IMR-90 (cell line): ENCODE measurements at regions not wholly inside any gene's neighbourhood (a gene's known extent, or its start where the extent isn't known, plus 50 kb on each side); places are given as distances from the start of the nearest gene placed in this dataset.

Experiments
- ATAC-seq: fragments of 200-7000 bp; cut with Tn5 transposase; 2 replicates; pipeline ENCODE4 v1.9.1; 2020; ENCODE audit warnings: low read depth, mild to moderate bottlenecking, moderate library complexity
- BruUV-seq: library from RNA; stranded (reverse); fragments of 400-500 nt; replicated peaks from 2 replicates; lab custom pipeline; 2021; lab: Mats Ljungman, UMichigan
- CTCF ChIA-PET: fragments of 300-600 bp; formaldehyde crosslinking; extraction: SDS; loops from one replicate; lab custom pipeline; 2021; ENCODE audit warnings: antibody characterized with exemption; lab: Yijun Ruan, JAX
- POLR2A ChIA-PET: fragments of 300-600 bp; sonication (Branson Sonifier 250); formaldehyde crosslinking; loops from one replicate; lab custom pipeline; 2022; ENCODE audit warnings: antibody characterized with exemption; ENCODE audit not compliant: unreplicated experiment; lab: Charles Lee
- DNase-seq: peaks from one replicate; pipeline ENCODE4 v3.0.0; 2013
- H2AFZ ChIP-seq: replicated peaks from 2 replicates; pipeline ENCODE3; 2013; ENCODE audit warnings: low read length, mild to moderate bottlenecking; ENCODE audit not compliant: poor library complexity
- H2AK5ac ChIP-seq: 2 replicates; pipeline ENCODE4 v1.6.1; 2013; ENCODE audit warnings: low read depth, low read length, inconsistent platforms
- H2AK9ac ChIP-seq: replicated peaks from 2 replicates; pipeline ENCODE3; 2013; ENCODE audit warnings: mild to moderate bottlenecking, low read depth, low read length, moderate library complexity; ENCODE audit not compliant: poor library complexity
- H2BK120ac ChIP-seq: 2 replicates; pipeline ENCODE4 v1.6.1; 2013; ENCODE audit warnings: low read depth, low read length, inconsistent platforms
- H2BK15ac ChIP-seq: 3 replicates; pipeline ENCODE4 v1.6.1; 2013; ENCODE audit warnings: low read depth, low read length, inconsistent platforms
- H2BK20ac ChIP-seq: 2 replicates; pipeline ENCODE4 v1.6.1; 2013; ENCODE audit warnings: low read depth, mild to moderate bottlenecking, inconsistent platforms, low read length, moderate library complexity
- H2BK5ac ChIP-seq: 2 replicates; pipeline ENCODE4 v1.6.1; 2013; ENCODE audit warnings: mild to moderate bottlenecking, low read depth, low read length, inconsistent platforms; ENCODE audit not compliant: poor library complexity, severe bottlenecking
- H3K14ac ChIP-seq: replicated peaks from 2 replicates; pipeline ENCODE4 v1.6.1; 2013; ENCODE audit warnings: low read depth, low read length, inconsistent platforms
- H3K18ac ChIP-seq: 2 replicates; pipeline ENCODE4 v1.6.1; 2013; ENCODE audit warnings: low read depth, low read length, control low read depth
- H3K23ac ChIP-seq: 2 replicates; pipeline ENCODE4 v1.6.1; 2013; ENCODE audit warnings: low read depth, low read length, inconsistent platforms
- H3K27ac ChIP-seq: 2 replicates; pipeline ENCODE4 v1.5.1; 2013; ENCODE audit warnings: mild to moderate bottlenecking, control low read depth, low read length; ENCODE audit not compliant: insufficient read depth
- H3K27me3 ChIP-seq: 2 replicates; pipeline ENCODE4 v1.6.1; 2013; ENCODE audit warnings: low read length; ENCODE audit not compliant: control insufficient read depth, insufficient read depth
- H3K36me3 ChIP-seq: 2 replicates; pipeline ENCODE4 v1.6.1; 2013; ENCODE audit warnings: low read length, mixed read lengths; ENCODE audit not compliant: control insufficient read depth, insufficient read depth
- H3K4ac ChIP-seq: 2 replicates; pipeline ENCODE4 v1.6.1; 2013; ENCODE audit warnings: low read depth, low read length, inconsistent platforms
- H3K4me1 ChIP-seq: 2 replicates; pipeline ENCODE4 v1.6.1; 2013; ENCODE audit warnings: low read length, mixed read lengths; ENCODE audit not compliant: control insufficient read depth, insufficient read depth
- H3K4me2 ChIP-seq: 2 replicates; pipeline ENCODE4 v1.6.1; 2013; ENCODE audit warnings: low read depth, mild to moderate bottlenecking, control low read depth, low read length, moderate library complexity
- H3K4me3 ChIP-seq: 2 replicates; pipeline ENCODE4 v1.5.1; 2013; ENCODE audit warnings: low read depth, mild to moderate bottlenecking, control low read depth, low read length, moderate library complexity; ENCODE audit not compliant: insufficient read depth
- H3K56ac ChIP-seq: 2 replicates; pipeline ENCODE4 v1.6.1; 2013; ENCODE audit warnings: low read length, inconsistent platforms; ENCODE audit not compliant: insufficient read depth; ENCODE audit errors: extremely low read depth
- H3K79me1 ChIP-seq, 2 experiments: 2 replicates each; pipeline ENCODE4 v1.6.1; 2013; ENCODE audit warnings: low read length in 2 of 2, inconsistent platforms in 1 of 2, low read depth in 1 of 2
- H3K9ac ChIP-seq: 2 replicates; pipeline ENCODE4 v1.6.1; 2013; ENCODE audit warnings: low read depth, low read length, control low read depth
- H3K9me1 ChIP-seq: 2 replicates; pipeline ENCODE4 v1.6.1; 2013; ENCODE audit warnings: low read length, inconsistent platforms; ENCODE audit not compliant: insufficient read depth
- H3K9me3 ChIP-seq: 2 replicates; pipeline ENCODE4 v1.6.1; 2013; ENCODE audit warnings: low read length; ENCODE audit not compliant: control insufficient read depth, insufficient read depth
- H4K20me1 ChIP-seq: 2 replicates; pipeline ENCODE4 v1.6.1; 2013; ENCODE audit warnings: low read length, inconsistent platforms; ENCODE audit not compliant: insufficient read depth
- H4K5ac ChIP-seq: 2 replicates; pipeline ENCODE4 v1.6.1; 2013; ENCODE audit warnings: mild to moderate bottlenecking, low read depth, low read length, control low read depth
- H4K8ac ChIP-seq, 2 experiments: 2 replicates each; pipeline ENCODE4 v1.6.1; 2013; ENCODE audit warnings: low read depth in 2 of 2, low read length in 2 of 2, control low read depth in 1 of 2, inconsistent platforms in 1 of 2
- H4K91ac ChIP-seq: 2 replicates; pipeline ENCODE4 v1.6.1; 2013; ENCODE audit warnings: low read depth, low read length, inconsistent platforms; ENCODE audit not compliant: insufficient read depth
- BHLHE40 ChIP-seq: fragments of 150-350 bp; IDR thresholded peaks from 2 replicates; pipeline ENCODE4 v1.6.1; 2016; ENCODE audit warnings: mild to moderate bottlenecking, low read depth, low read length
- CEBPB ChIP-seq: IDR thresholded peaks from 2 replicates; pipeline ENCODE4 v1.6.1; 2012; ENCODE audit warnings: low read depth, low read length, improper control_type of control experiment
- CHD1 ChIP-seq: IDR thresholded peaks from 2 replicates; pipeline ENCODE4 v1.6.1; 2012; ENCODE audit warnings: low read depth, low read length, improper control_type of control experiment
- ELK1 ChIP-seq: fragments of 150-350 bp; IDR thresholded peaks from 2 replicates; pipeline ENCODE4 v1.6.1; 2016; ENCODE audit warnings: low read depth, mild to moderate bottlenecking, low read length, moderate library complexity, borderline replicate concordance
- FOS ChIP-seq: fragments of 150-350 bp; IDR thresholded peaks from 2 replicates; pipeline ENCODE4 v1.6.1; 2016; ENCODE audit warnings: low read depth, low read length
- MAFK ChIP-seq: IDR thresholded peaks from 2 replicates; pipeline ENCODE4 v1.6.1; 2012; ENCODE audit warnings: low read depth, low read length, improper control_type of control experiment
- MXI1 ChIP-seq: IDR thresholded peaks from 2 replicates; pipeline ENCODE4 v1.6.1; 2012; ENCODE audit warnings: low read depth, mild to moderate bottlenecking, low read length, moderate library complexity, borderline replicate concordance
- RAD21 ChIP-seq: IDR thresholded peaks from 2 replicates; pipeline ENCODE4 v1.6.1; 2012; ENCODE audit warnings: low read length, improper control_type of control experiment
- SMC3 ChIP-seq: fragments of 150-350 bp; IDR thresholded peaks from 2 replicates; pipeline ENCODE4 v1.6.1; 2016; ENCODE audit warnings: low read depth, mild to moderate bottlenecking, antibody characterized with exemption, low read length, moderate library complexity
- USF2 ChIP-seq: fragments of 150-350 bp; IDR thresholded peaks from 2 replicates; pipeline ENCODE4 v1.6.1; 2017; ENCODE audit warnings: mild to moderate bottlenecking, antibody characterized with exemption, low read length, low read depth
- WGBS, 2 experiments: methylation state at CpG; one replicate each; pipeline versions ENCODE4 v1.1.5 to v1.1.7; 2013; ENCODE audit warnings: missing lambda C conversion rate in 2 of 2; ENCODE audit not compliant: insufficient read length in 1 of 2; ENCODE audit errors: extremely low coverage in 2 of 2; 5-methylcytosine and 5-hydroxymethylcytosine counted together
- dilution Hi-C: fragments of 300-500 bp; cut with HindIII; formaldehyde crosslinking; loops from one replicate; pipeline ENCODE4 v1.14.3; 2018; ENCODE audit warnings: low sequenced_read_pairs; ENCODE audit not compliant: unreplicated experiment
- in situ Hi-C: fragments of 300-500 bp; cut with MboI; formaldehyde crosslinking; loops from 3 replicates; pipeline ENCODE4 v1.14.3; 2019; ENCODE audit warnings: low sequenced_read_pairs, inconsistent platforms, mixed read lengths
- intact Hi-C: fragments of 100-400 bp; cut with micrococcal nuclease; formaldehyde crosslinking; loops from 2 replicates; pipeline ENCODE4 v1.10.0; 2022

- no peak for TF ChIP-seq CEBPB
These were observed 425.9 kb downstream of the TMEM135 start (continued) for GRCh38 chr11:87463486-87464102.

- POLR2A ChIA-PET: no interaction called here
- Histone ChIP-seq H3K36me3 (no peaks in the 10 kb centered on the region), H2AK5ac (no peak overlapping the region), H3K18ac (no peak overlapping the region), H2AK9ac (no peak overlapping the region), H3K56ac (no peak overlapping the region), H3K27ac (no peak overlapping the region), H4K20me1 (no peaks in the 10 kb centered on the region), H2BK20ac (0 out of 2 replicates have a peak overlapping the region, but pooled peaks have one; percentile 14), H3K79me1 (no peaks in the 10 kb centered on the region), H3K4me2 (no peak overlapping the region), H4K5ac (no peak overlapping the region), H3K9ac (no peak overlapping the region), H3K23ac (no peak overlapping the region), H3K4ac (no peak overlapping the region), H2BK120ac (no peak overlapping the region), H3K14ac (no peak overlapping the region), H4K8ac (no peak overlapping the region), H2AFZ (no peak overlapping the region), H3K4me1 (no peaks in the 10 kb centered on the region), H3K9me3 (no peaks in the 10 kb centered on the region), H4K91ac (no peak overlapping the region), H3K9me1 (no peaks in the 10 kb centered on the region), H3K27me3 (no peaks in the 10 kb centered on the region), H3K4me3 (no peak overlapping the region), H2BK15ac (no peak overlapping the region), H2BK5ac (no peak overlapping the region)
- in situ Hi-C loops: no loop called here
- WGBS, 2 experiments: 100% methylated on average over 1 of the region's 1 CpG; no CpG with 5 or more reads in 1 of the 2 experiments
- DNase-seq: no peak
- dilution Hi-C loops: no loop called here
- intact Hi-C loops: loop anchor here (10.0 kb wide), 3 partner anchors 363 to 1083 kb away; no protein-coding TSS in a partner anchor
- CTCF ChIA-PET: interaction anchor here (0.7 to 0.8 kb wide), 2 partner anchors 28 to 555 kb away, joined by 3 to 4 read pairs; no protein-coding TSS in a partner anchor
- no peak for TF ChIP-seq CHD1
- TF ChIP-seq BHLHE40: no peak
- no peak for TF ChIP-seq USF2
- no peak for TF ChIP-seq MXI1
- no peak for TF ChIP-seq ELK1
- TF ChIP-seq FOS: no peak
- TF ChIP-seq SMC3: no peak
- no peak for TF ChIP-seq RAD21
- no peak for TF ChIP-seq MAFK
- no peak for ATAC-seq
- no TSS peak for BruUV-seq
These were observed 424.4 kb downstream of the TMEM135 start for GRCh38 chr11:87462171-87462570.
